ENCODE measurements at regions not wholly inside any gene's neighbourhood (a gene's known extent, or its start where the extent isn't known, plus 50 kb on each side); places are given as distances from the start of the nearest gene placed in this dataset.

DNA sequence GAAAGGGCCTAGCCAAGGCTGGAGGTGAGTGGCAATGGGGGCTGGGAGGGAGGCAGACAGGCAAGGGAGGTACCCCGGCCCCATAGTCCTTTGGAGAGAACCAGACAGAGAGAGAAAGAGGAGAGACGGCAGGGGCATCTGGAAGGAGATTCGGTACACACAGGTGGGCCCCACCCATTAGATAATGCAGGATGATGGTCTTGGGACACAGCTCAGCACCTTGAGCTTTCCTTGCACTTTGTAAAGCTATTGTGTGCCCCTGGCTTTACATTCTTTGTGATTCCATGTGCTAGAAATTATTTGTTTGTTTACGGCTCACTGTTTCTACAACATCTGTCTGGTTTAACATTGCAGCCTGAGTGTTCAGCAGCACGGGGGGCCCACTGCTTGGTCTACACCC is 83.1 kb downstream of the CTAGE1 start:
- no peak overlapping the region for H3K27ac ChIP-seq (ENCODE audit: low read depth, low read length)
- H3K9ac ChIP-seq (ENCODE audit: low read depth in 1 of 3, low read length in 3 of 3): no peak overlapping the region
- peaks cover 0 to 2% (median 2%) of the 10 kb centered on the region in 3 donors for H3K27me3 ChIP-seq (ENCODE audit: control insufficient read depth in 3 of 3, insufficient read depth in 3 of 3, low read length in 3 of 3)
- no peak overlapping the region for H3K4me3 ChIP-seq (ENCODE audit: low read length in 3 of 3)
- H3K9me3 ChIP-seq (ENCODE audit: control insufficient read depth in 3 of 3, low read length in 3 of 3): no peaks in the 10 kb centered on the region
- H3K4me1 ChIP-seq (ENCODE audit: control insufficient read depth in 3 of 3, insufficient read depth in 3 of 3, low read length in 3 of 3): peaks cover 0 to 6% (median 4%) of the 10 kb centered on the region in 3 donors
- H3K36me3 ChIP-seq (ENCODE audit: control insufficient read depth in 3 of 3, insufficient read depth in 3 of 3, low read length in 3 of 3): no peaks in the 10 kb centered on the region

DNA sequence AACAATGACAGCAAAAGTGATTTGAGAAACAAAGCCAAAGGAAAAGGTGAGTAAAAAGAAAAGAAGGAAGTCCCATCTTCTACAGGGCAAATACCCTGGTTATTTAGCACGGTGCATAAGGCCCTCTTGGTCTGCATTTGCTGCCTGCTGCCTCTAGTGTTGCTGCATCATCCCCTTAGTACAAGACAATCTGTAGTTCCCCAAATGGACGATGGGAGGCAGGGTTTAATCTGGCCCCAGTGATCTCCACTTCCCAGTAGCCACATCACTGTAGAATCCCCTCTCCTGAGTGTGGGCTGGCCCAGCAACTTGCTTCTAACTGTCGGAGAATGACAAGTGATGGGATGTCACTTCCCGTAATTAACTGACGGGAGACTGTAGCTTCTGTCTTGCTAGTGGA is 85.1 kb downstream of the CTAGE1 start:
- H3K4me3 ChIP-seq (ENCODE audit: low read length in 3 of 3): no peak overlapping the region
- H3K27me3 ChIP-seq (ENCODE audit: control insufficient read depth in 3 of 3, insufficient read depth in 3 of 3, low read length in 3 of 3): peaks cover 0 to 2% (median under 1%) of the 10 kb centered on the region in 3 donors
- H3K9me3 ChIP-seq (ENCODE audit: control insufficient read depth in 3 of 3, low read length in 3 of 3): no peaks in the 10 kb centered on the region
- no peaks in the 10 kb centered on the region for H3K36me3 ChIP-seq (ENCODE audit: control insufficient read depth in 3 of 3, insufficient read depth in 3 of 3, low read length in 3 of 3)
- no peak overlapping the region for H3K27ac ChIP-seq (ENCODE audit: low read depth, low read length)
- peaks cover 0 to 4% (median 3%) of the 10 kb centered on the region in 3 donors for H3K4me1 ChIP-seq (ENCODE audit: control insufficient read depth in 3 of 3, insufficient read depth in 3 of 3, low read length in 3 of 3)
- H3K9ac ChIP-seq (ENCODE audit: low read depth in 1 of 3, low read length in 3 of 3): no peak overlapping the region

- Histone ChIP-seq H3K36me3 (ENCODE audit: control insufficient read depth in 3 of 3, insufficient read depth in 3 of 3, low read length in 3 of 3) (no peaks in the 10 kb centered on the region), H3K4me1 (ENCODE audit: control insufficient read depth in 3 of 3, insufficient read depth in 3 of 3, low read length in 3 of 3) (no peaks in the 10 kb centered on the region), H3K9ac (ENCODE audit: low read depth in 1 of 3, low read length in 3 of 3) (no peak overlapping the region), H3K27me3 (ENCODE audit: control insufficient read depth in 3 of 3, insufficient read depth in 3 of 3, low read length in 3 of 3) (peaks cover 0 to 2% (median 0%) of the 10 kb centered on the region in 3 donors), H3K27ac (ENCODE audit: low read depth, low read length) (no peak overlapping the region), H3K4me3 (ENCODE audit: low read length in 3 of 3) (no peak overlapping the region), H3K9me3 (ENCODE audit: control insufficient read depth in 3 of 3, low read length in 3 of 3) (no peaks in the 10 kb centered on the region)
These were observed 87.2 kb downstream of the CTAGE1 start for GRCh38 chr18:22330508-22330907.

- Histone ChIP-seq H3K9ac (ENCODE audit: low read depth in 1 of 3, low read length in 3 of 3) (no peak overlapping the region), H3K9me3 (ENCODE audit: control insufficient read depth in 3 of 3, low read length in 3 of 3) (no peaks in the 10 kb centered on the region)
These were observed 92.3 kb downstream of the CTAGE1 start for GRCh38 chr18:22325396-22325795.

GRCh38 chr18:22324191-22325131 is 93.3 kb downstream of the CTAGE1 start:
- Histone ChIP-seq H3K27ac (ENCODE audit: low read depth, low read length) (no peak overlapping the region), H3K9ac (ENCODE audit: low read depth in 1 of 3, low read length in 3 of 3) (peak overlapping the region in 2 of 3 donors; percentile 19 to 20), H3K27me3 (ENCODE audit: control insufficient read depth in 3 of 3, insufficient read depth in 3 of 3, low read length in 3 of 3) (no peaks in the 10 kb centered on the region), H3K9me3 (ENCODE audit: control insufficient read depth in 3 of 3, low read length in 3 of 3) (no peaks in the 10 kb centered on the region), H3K4me1 (ENCODE audit: control insufficient read depth in 3 of 3, insufficient read depth in 3 of 3, low read length in 3 of 3) (peaks cover 6 to 11% (median 8%) of the 10 kb centered on the region in 3 donors), H3K4me3 (ENCODE audit: low read length in 3 of 3) (peak overlapping the region; percentile 18 to 52 (median 27)), H3K36me3 (ENCODE audit: control insufficient read depth in 3 of 3, insufficient read depth in 3 of 3, low read length in 3 of 3) (no peaks in the 10 kb centered on the region)

More at GRCh38 chr18:22325396-22325795, 92.3 kb downstream of the CTAGE1 start:
- no peaks in the 10 kb centered on the region for H3K36me3 ChIP-seq (ENCODE audit: control insufficient read depth in 3 of 3, insufficient read depth in 3 of 3, low read length in 3 of 3)
- H3K27ac ChIP-seq (ENCODE audit: low read depth, low read length): no peak overlapping the region
- H3K4me1 ChIP-seq (ENCODE audit: control insufficient read depth in 3 of 3, insufficient read depth in 3 of 3, low read length in 3 of 3): peaks cover 6 to 11% (median 8%) of the 10 kb centered on the region in 3 donors
- no peaks in the 10 kb centered on the region for H3K27me3 ChIP-seq (ENCODE audit: control insufficient read depth in 3 of 3, insufficient read depth in 3 of 3, low read length in 3 of 3)
- no peak overlapping the region for H3K4me3 ChIP-seq (ENCODE audit: low read length in 3 of 3)

GRCh38 chr18:22322243-22322691 is 95.4 kb downstream of the CTAGE1 start:
- Histone ChIP-seq H3K27me3 (ENCODE audit: control insufficient read depth in 3 of 3, insufficient read depth in 3 of 3, low read length in 3 of 3) (peaks cover 0 to 2% (median 0%) of the 10 kb centered on the region in 3 donors), H3K9ac (ENCODE audit: low read depth in 1 of 3, low read length in 3 of 3) (no peak overlapping the region), H3K27ac (ENCODE audit: low read depth, low read length) (no peak overlapping the region), H3K4me3 (ENCODE audit: low read length in 3 of 3) (no peak overlapping the region), H3K9me3 (ENCODE audit: control insufficient read depth in 3 of 3, low read length in 3 of 3) (no peaks in the 10 kb centered on the region), H3K4me1 (ENCODE audit: control insufficient read depth in 3 of 3, insufficient read depth in 3 of 3, low read length in 3 of 3) (peaks cover 6 to 11% (median 8%) of the 10 kb centered on the region in 3 donors), H3K36me3 (ENCODE audit: control insufficient read depth in 3 of 3, insufficient read depth in 3 of 3, low read length in 3 of 3) (no peaks in the 10 kb centered on the region)

DNA sequence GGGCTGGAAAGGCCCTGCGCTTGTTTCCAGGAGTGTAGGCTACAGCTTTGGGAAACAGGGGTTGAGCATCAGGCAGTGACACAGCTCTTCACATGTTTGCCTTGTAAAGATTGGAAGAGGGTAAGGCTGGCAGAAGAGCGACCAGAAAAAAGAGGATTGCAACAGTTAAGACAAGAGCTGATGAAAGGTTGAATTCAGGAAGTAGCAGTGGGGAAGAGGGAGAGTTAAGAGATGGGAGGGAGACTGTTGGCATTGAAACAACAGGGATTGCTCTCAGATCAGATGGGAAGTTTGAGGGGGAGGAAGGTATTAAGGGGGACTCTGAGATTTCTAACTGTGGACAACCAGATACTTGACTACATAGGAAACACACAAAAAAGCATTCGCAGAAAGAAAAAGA is 96.9 kb downstream of the CTAGE1 start:
- H3K9me3 ChIP-seq (ENCODE audit: control insufficient read depth in 3 of 3, low read length in 3 of 3): no peaks in the 10 kb centered on the region
- peaks cover 0 to 8% (median 0%) of the 10 kb centered on the region in 3 donors for H3K27me3 ChIP-seq (ENCODE audit: control insufficient read depth in 3 of 3, insufficient read depth in 3 of 3, low read length in 3 of 3)
- H3K27ac ChIP-seq (ENCODE audit: low read depth, low read length): no peak overlapping the region
- no peak overlapping the region for H3K9ac ChIP-seq (ENCODE audit: low read depth in 1 of 3, low read length in 3 of 3)
- H3K36me3 ChIP-seq (ENCODE audit: control insufficient read depth in 3 of 3, insufficient read depth in 3 of 3, low read length in 3 of 3): no peaks in the 10 kb centered on the region
- no peak overlapping the region for H3K4me3 ChIP-seq (ENCODE audit: low read length in 3 of 3)
- peaks cover 6 to 11% (median 8%) of the 10 kb centered on the region in 3 donors for H3K4me1 ChIP-seq (ENCODE audit: control insufficient read depth in 3 of 3, insufficient read depth in 3 of 3, low read length in 3 of 3)

DNA sequence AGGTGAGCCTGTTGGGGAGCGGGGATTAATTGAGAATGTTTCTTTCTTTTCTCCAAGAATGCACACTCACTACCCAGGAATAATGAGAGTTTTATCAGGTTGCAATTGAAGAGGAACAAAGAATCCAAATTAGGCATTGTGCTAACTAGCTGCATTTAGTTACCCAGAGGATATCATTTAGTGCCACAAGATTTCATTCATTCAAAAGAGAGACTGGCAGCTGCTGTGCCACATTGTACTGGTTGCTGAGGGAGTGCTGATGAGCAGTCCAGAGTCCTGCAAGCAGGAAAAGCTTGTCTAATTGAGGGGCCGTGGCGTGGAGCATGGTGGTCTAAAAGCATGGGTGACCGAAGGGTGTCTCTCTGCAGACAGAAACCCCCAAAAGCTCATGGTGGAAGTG is 97.6 kb downstream of the CTAGE1 start:
- H3K36me3 ChIP-seq (ENCODE audit: control insufficient read depth in 3 of 3, insufficient read depth in 3 of 3, low read length in 3 of 3): no peaks in the 10 kb centered on the region
- peaks cover 0 to 8% (median 0%) of the 10 kb centered on the region in 3 donors for H3K27me3 ChIP-seq (ENCODE audit: control insufficient read depth in 3 of 3, insufficient read depth in 3 of 3, low read length in 3 of 3)
- H3K9me3 ChIP-seq (ENCODE audit: control insufficient read depth in 3 of 3, low read length in 3 of 3): no peaks in the 10 kb centered on the region
- no peak overlapping the region for H3K4me3 ChIP-seq (ENCODE audit: low read length in 3 of 3)
- H3K9ac ChIP-seq (ENCODE audit: low read depth in 1 of 3, low read length in 3 of 3): no peak overlapping the region
- peaks cover 6 to 11% (median 8%) of the 10 kb centered on the region in 3 donors for H3K4me1 ChIP-seq (ENCODE audit: control insufficient read depth in 3 of 3, insufficient read depth in 3 of 3, low read length in 3 of 3)
- no peak overlapping the region for H3K27ac ChIP-seq (ENCODE audit: low read depth, low read length)

GRCh38 chr18:22318745-22319407 is 98.8 kb downstream of the CTAGE1 start:
- Histone ChIP-seq H3K9me3 (ENCODE audit: control insufficient read depth in 3 of 3, low read length in 3 of 3) (no peaks in the 10 kb centered on the region), H3K27me3 (ENCODE audit: control insufficient read depth in 3 of 3, insufficient read depth in 3 of 3, low read length in 3 of 3) (peaks cover 0 to 8% (median 0%) of the 10 kb centered on the region in 3 donors), H3K36me3 (ENCODE audit: control insufficient read depth in 3 of 3, insufficient read depth in 3 of 3, low read length in 3 of 3) (no peaks in the 10 kb centered on the region), H3K4me1 (ENCODE audit: control insufficient read depth in 3 of 3, insufficient read depth in 3 of 3, low read length in 3 of 3) (peaks cover 0 to under 1% (median under 1%) of the 10 kb centered on the region in 3 donors), H3K9ac (ENCODE audit: low read depth in 1 of 3, low read length in 3 of 3) (no peak overlapping the region), H3K27ac (ENCODE audit: low read depth, low read length) (no peak overlapping the region), H3K4me3 (ENCODE audit: low read length in 3 of 3) (no peak overlapping the region)

GRCh38 chr18:22314420-22314819 is 103.3 kb downstream of the CTAGE1 start:
- Histone ChIP-seq H3K9ac (ENCODE audit: low read depth in 1 of 3, low read length in 3 of 3) (no peak overlapping the region), H3K4me1 (ENCODE audit: control insufficient read depth in 3 of 3, insufficient read depth in 3 of 3, low read length in 3 of 3) (no peaks in the 10 kb centered on the region), H3K9me3 (ENCODE audit: control insufficient read depth in 3 of 3, low read length in 3 of 3) (no peaks in the 10 kb centered on the region), H3K36me3 (ENCODE audit: control insufficient read depth in 3 of 3, insufficient read depth in 3 of 3, low read length in 3 of 3) (no peaks in the 10 kb centered on the region), H3K27me3 (ENCODE audit: control insufficient read depth in 3 of 3, insufficient read depth in 3 of 3, low read length in 3 of 3) (peaks cover 0 to 8% (median 0%) of the 10 kb centered on the region in 3 donors), H3K27ac (ENCODE audit: low read depth, low read length) (no peak overlapping the region), H3K4me3 (ENCODE audit: low read length in 3 of 3) (no peak overlapping the region)
